SK-N-SH treated with all-trans-retinoic acid at 6 μM for 48 hours (cell line): ENCODE measurements at regions not wholly inside any gene's neighbourhood (a gene's known extent, or its start where the extent isn't known, plus 50 kb on each side); places are given as distances from the start of the nearest gene placed in this dataset.

Experiments used
- ARNTL ChIP-seq: fragments of 450-650 bp; formaldehyde crosslinking; IDR thresholded peaks from 2 replicates; pipeline ENCODE4 v1.5.0; 2020; ENCODE audit warnings: low read depth, mild to moderate bottlenecking, moderate library complexity, borderline replicate concordance
- CREB5 ChIP-seq: fragments of 250-450 bp; sonication (Bioruptor Pico); IDR thresholded peaks from 2 replicates; pipeline ENCODE4 v1.5.1; 2020; ENCODE audit warnings: low read depth, mild to moderate bottlenecking, moderate library complexity
- CSDC2 ChIP-seq: fragments of 250-450 bp; sonication (Bioruptor Pico); IDR thresholded peaks from 2 replicates; pipeline ENCODE4 v1.5.0; 2020; ENCODE audit warnings: mild to moderate bottlenecking, moderate library complexity
- GLIS3 ChIP-seq: fragments of 250-450 bp; sonication (Bioruptor Pico); IDR thresholded peaks from 2 replicates; pipeline ENCODE4 v1.5.0; 2020; ENCODE audit warnings: mild to moderate bottlenecking, moderate library complexity
- OSR1 ChIP-seq: fragments of 250-450 bp; sonication (Bioruptor Pico); IDR thresholded peaks from 2 replicates; pipeline ENCODE4 v1.8.0; 2022; ENCODE audit warnings: moderate library complexity, mild to moderate bottlenecking, inconsistent platforms
- PATZ1 ChIP-seq: fragments of 250-450 bp; sonication (Bioruptor Pico); IDR thresholded peaks from 2 replicates; pipeline ENCODE4 v1.8.0; 2020; ENCODE audit warnings: mild to moderate bottlenecking, moderate library complexity, borderline replicate concordance
- POU6F1 ChIP-seq: fragments of 250-450 bp; sonication (Bioruptor Pico); IDR thresholded peaks from 2 replicates; pipeline ENCODE4 v1.8.0; 2021; ENCODE audit warnings: low read depth, mild to moderate bottlenecking, moderate library complexity, borderline replicate concordance
- SNAI2 ChIP-seq: fragments of 250-450 bp; sonication (Bioruptor Pico); IDR thresholded peaks from 2 replicates; pipeline ENCODE4 v1.5.0; 2020; ENCODE audit warnings: mild to moderate bottlenecking, moderate library complexity
- TOX ChIP-seq: fragments of 250-450 bp; sonication (Bioruptor Pico); IDR thresholded peaks from 2 replicates; pipeline ENCODE4 v1.8.0; 2021; ENCODE audit warnings: mild to moderate bottlenecking, moderate library complexity, borderline replicate concordance
- ZC3H10 ChIP-seq: fragments of 250-450 bp; sonication (Bioruptor Pico); IDR thresholded peaks from 2 replicates; pipeline ENCODE4 v1.5.1; 2021; ENCODE audit warnings: mild to moderate bottlenecking, moderate library complexity
- ZFP30 ChIP-seq: fragments of 450-650 bp; formaldehyde crosslinking; IDR thresholded peaks from 2 replicates; pipeline ENCODE4 v1.5.0; 2022; ENCODE audit warnings: mild to moderate bottlenecking, moderate library complexity
- ZNF565 ChIP-seq: fragments of 450-650 bp; formaldehyde crosslinking; conservative IDR thresholded peaks from 2 replicates; pipeline ENCODE4 v1.5.0; 2020; ENCODE audit warnings: low read depth, mild to moderate bottlenecking, moderate library complexity
- ZNF70 ChIP-seq: fragments of 450-650 bp; formaldehyde crosslinking; IDR thresholded peaks from 2 replicates; pipeline ENCODE4 v1.5.0; 2020; ENCODE audit warnings: mild to moderate bottlenecking, moderate library complexity
- ZNF8 ChIP-seq: fragments of 450-650 bp; formaldehyde crosslinking; IDR thresholded peaks from 2 replicates; pipeline ENCODE4 v1.5.0; 2020; ENCODE audit warnings: mild to moderate bottlenecking, moderate library complexity

GRCh38 chr5:173385832-173386360 is 57.7 kb upstream of the STC2 start:
- TF ChIP-seq OSR1 (CRISPR knock-in tag): no peak
- TF ChIP-seq ZNF8: no peak
- TF ChIP-seq ARNTL: no peak
- TF ChIP-seq ZFP30: no peak
- no peak for TF ChIP-seq PATZ1
- no peak for TF ChIP-seq ZNF70 (CRISPR knock-in tag)
- no peak for TF ChIP-seq CREB5
- no peak for TF ChIP-seq POU6F1 (CRISPR knock-in tag)
- no peak for TF ChIP-seq SNAI2 (CRISPR knock-in tag)
- no peak for TF ChIP-seq ZNF565 (CRISPR knock-in tag)
- no peak for TF ChIP-seq ZC3H10 (CRISPR knock-in tag)
- no peak for TF ChIP-seq CSDC2 (CRISPR knock-in tag)
- no peak for TF ChIP-seq TOX (CRISPR knock-in tag)
- no peak for TF ChIP-seq GLIS3 (CRISPR knock-in tag)
